Karpas-422 (cell line): ENCODE measurements at regions not wholly inside any gene's neighbourhood (a gene's known extent, or its start where the extent isn't known, plus 50 kb on each side); places are given as distances from the start of the nearest gene placed in this dataset.

Experiments used
- DNase-seq: peaks from one replicate; pipeline ENCODE4 v3.0.0-alpha.2; 2015
- H2AFZ ChIP-seq: fragments of 200-600 bp; sonication (generic); 2 replicates; pipeline ENCODE4 v1.6.1; 2014; ENCODE audit warnings: antibody characterized with exemption, low read length, mixed read lengths
- H3K27ac ChIP-seq: fragments of 200-600 bp; sonication (generic); 2 replicates; pipeline ENCODE4 v1.5.1; 2014; ENCODE audit warnings: mild to moderate bottlenecking, low read length, moderate library complexity
- H3K27me3 ChIP-seq: fragments of 200-600 bp; sonication (generic); 2 replicates; pipeline ENCODE4 v1.6.1; 2014; ENCODE audit warnings: low read length, mixed read lengths
- H3K36me3 ChIP-seq: fragments of 200-600 bp; sonication (generic); 2 replicates; pipeline ENCODE4 v1.6.1; 2014; ENCODE audit warnings: low read length, mixed read lengths; ENCODE audit not compliant: insufficient read depth
- H3K4me1 ChIP-seq: fragments of 200-600 bp; sonication (generic); 2 replicates; pipeline ENCODE4 v1.6.1; 2014; ENCODE audit warnings: mild to moderate bottlenecking, low read length, mixed read lengths
- H3K4me2 ChIP-seq: fragments of 200-600 bp; sonication (generic); 2 replicates; pipeline ENCODE4 v1.6.1; 2014; ENCODE audit warnings: low read length, low read depth, mild to moderate bottlenecking; ENCODE audit not compliant: poor library complexity, severe bottlenecking
- H3K4me3 ChIP-seq: fragments of 200-600 bp; sonication (generic); 2 replicates; pipeline ENCODE4 v1.5.1; 2014; ENCODE audit warnings: mild to moderate bottlenecking, antibody characterized with exemption, low read length, mixed read lengths
- H3K79me2 ChIP-seq: fragments of 200-600 bp; sonication (generic); 2 replicates; pipeline ENCODE4 v1.6.1; 2014; ENCODE audit warnings: mild to moderate bottlenecking, low read length, mixed read lengths
- H3K9ac ChIP-seq: fragments of 200-600 bp; sonication (generic); 2 replicates; pipeline ENCODE4 v1.6.0; 2014; ENCODE audit warnings: low read length
- H3K9me2 ChIP-seq: fragments of 200-600 bp; sonication (generic), shearing (Covaris generic); replicated peaks from 2 replicates; pipeline ENCODE4 v1.6.0; 2014; ENCODE audit warnings: mild to moderate bottlenecking, low read length, moderate library complexity; ENCODE audit not compliant: insufficient read depth
- H3K9me3 ChIP-seq: fragments of 300-700, 200-600 bp; sonication (generic); 2 replicates; pipeline ENCODE4 v1.6.1; 2014; ENCODE audit warnings: low read length, mixed read lengths
- H4K20me1 ChIP-seq: fragments of 200-600 bp; sonication (generic); 2 replicates; pipeline ENCODE4 v1.6.1; 2014; ENCODE audit warnings: mild to moderate bottlenecking, antibody characterized with exemption, low read length, low read depth; ENCODE audit not compliant: insufficient read depth

DNA sequence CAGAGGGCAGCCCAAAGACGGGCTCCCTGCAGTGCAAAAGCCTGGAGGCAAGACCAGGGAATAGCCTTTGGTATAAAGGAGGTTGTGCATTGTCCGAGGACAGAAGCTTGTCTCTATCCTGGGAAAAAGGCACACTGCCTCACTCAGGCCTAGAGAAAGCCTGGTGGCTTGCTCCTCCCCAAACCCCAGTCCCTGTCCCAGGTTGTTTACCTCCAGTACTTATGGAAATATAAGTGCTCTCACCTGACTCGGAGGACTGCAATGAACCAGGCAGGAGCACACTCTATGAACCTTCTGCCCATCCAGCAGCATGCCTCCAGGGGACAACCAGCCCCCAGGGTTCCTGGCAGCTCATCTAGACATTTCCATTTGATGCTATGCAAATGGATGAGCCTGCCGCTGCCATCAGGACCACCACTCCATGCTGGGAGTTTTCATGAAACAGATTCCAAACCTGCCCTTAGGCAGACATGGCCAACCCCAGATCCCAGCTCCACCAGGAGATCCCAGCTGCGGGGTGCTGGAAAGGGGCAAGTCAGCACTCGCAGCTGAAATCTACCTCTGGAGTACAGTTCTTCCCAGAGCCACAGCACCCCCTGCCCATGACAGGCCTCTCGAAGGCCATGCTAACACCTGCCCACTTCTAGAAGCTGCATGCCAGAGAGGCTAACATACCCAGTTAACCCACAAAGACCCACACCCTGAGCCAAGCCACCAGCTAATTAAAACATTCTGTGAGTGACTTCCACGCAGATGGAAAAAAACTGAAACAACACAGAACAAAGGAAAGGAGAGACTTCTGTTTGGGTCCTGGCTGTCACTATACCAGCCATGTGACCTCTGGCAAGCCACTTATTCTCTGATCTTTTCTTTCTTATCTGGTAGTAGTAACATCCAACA lies 101.7 kb downstream of the TTC32 start:
- no peak for DNase-seq
- Histone ChIP-seq H2AFZ (no peak overlapping the region), H3K27ac (no peak overlapping the region), H3K4me1 (no peaks in the 10 kb centered on the region), H3K36me3 (no peaks in the 10 kb centered on the region), H3K9me3 (no peaks in the 10 kb centered on the region), H3K9me2 (no peaks in the 10 kb centered on the region), H4K20me1 (no peaks in the 10 kb centered on the region), H3K4me3 (no peak overlapping the region), H3K9ac (no peak overlapping the region), H3K4me2 (no peak overlapping the region), H3K27me3 (no peaks in the 10 kb centered on the region), H3K79me2 (no peaks in the 10 kb centered on the region)

DNA sequence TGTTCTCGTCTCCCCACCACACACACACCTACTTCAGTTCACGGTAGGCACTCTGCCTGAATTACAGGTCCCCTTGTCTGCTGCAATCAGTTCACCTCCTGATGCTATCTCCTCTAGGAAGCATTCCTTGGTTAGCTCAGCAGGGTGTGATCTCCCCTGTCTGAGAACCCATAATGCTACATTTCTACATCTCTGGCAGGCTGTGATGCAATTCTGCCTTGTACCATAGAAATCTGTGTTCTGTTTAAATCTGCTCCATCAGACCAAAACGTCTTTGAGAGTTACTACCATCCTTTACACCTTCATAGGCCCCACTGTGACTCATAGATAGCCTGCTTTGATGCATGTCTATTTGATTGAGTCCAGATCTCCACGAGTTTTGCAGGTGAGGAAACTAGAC lies 103.9 kb downstream of the TTC32 start:
- H3K4me1 ChIP-seq, result no peaks in the 10 kb centered on the region
- H2AFZ ChIP-seq, result no peak overlapping the region
- H4K20me1 ChIP-seq, result no peaks in the 10 kb centered on the region
- no peaks in the 10 kb centered on the region for H3K79me2 ChIP-seq
- no peaks in the 10 kb centered on the region for H3K27me3 ChIP-seq
- no peak overlapping the region for H3K27ac ChIP-seq
- H3K9ac ChIP-seq, result no peak overlapping the region
- no peaks in the 10 kb centered on the region for H3K9me2 ChIP-seq
- DNase-seq, result no peak
- no peak overlapping the region for H3K4me3 ChIP-seq
- no peaks in the 10 kb centered on the region for H3K9me3 ChIP-seq
- H3K4me2 ChIP-seq, result no peak overlapping the region
- no peaks in the 10 kb centered on the region for H3K36me3 ChIP-seq

DNA sequence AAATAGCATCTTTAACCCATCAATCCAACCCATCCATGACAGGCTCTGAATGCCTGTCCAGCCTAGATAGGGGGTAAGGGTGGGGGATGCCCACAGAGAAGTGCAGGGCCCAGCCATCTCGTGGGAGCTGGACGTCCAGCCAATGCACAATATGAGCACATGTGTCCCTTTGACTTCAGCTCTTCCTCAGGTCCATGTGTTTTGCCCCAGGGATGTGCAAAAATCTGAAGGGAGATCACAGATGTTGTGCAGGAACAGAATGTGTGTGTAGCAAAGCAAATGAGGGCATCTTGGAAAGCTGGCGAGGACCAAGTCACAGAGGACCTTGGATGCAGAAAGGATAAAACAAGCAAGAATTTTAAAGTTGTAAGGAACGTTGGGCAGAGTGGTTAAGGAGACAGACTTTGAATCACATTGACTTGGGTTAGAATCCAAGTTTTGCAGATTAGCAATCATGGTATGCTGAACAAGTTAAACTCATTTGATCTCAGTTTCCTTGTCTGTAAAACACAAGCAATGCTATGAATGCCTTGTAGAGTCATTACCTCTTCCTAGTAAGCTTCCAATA lies 104.5 kb downstream of the TTC32 start:
- Histone ChIP-seq H3K9ac (no peak overlapping the region), H2AFZ (no peak overlapping the region), H3K27me3 (no peaks in the 10 kb centered on the region), H3K4me2 (no peak overlapping the region), H3K27ac (no peak overlapping the region), H3K4me3 (no peak overlapping the region), H3K4me1 (no peaks in the 10 kb centered on the region), H3K9me2 (no peaks in the 10 kb centered on the region), H4K20me1 (no peaks in the 10 kb centered on the region), H3K36me3 (no peaks in the 10 kb centered on the region), H3K9me3 (no peaks in the 10 kb centered on the region), H3K79me2 (no peaks in the 10 kb centered on the region)
- no peak for DNase-seq

DNA sequence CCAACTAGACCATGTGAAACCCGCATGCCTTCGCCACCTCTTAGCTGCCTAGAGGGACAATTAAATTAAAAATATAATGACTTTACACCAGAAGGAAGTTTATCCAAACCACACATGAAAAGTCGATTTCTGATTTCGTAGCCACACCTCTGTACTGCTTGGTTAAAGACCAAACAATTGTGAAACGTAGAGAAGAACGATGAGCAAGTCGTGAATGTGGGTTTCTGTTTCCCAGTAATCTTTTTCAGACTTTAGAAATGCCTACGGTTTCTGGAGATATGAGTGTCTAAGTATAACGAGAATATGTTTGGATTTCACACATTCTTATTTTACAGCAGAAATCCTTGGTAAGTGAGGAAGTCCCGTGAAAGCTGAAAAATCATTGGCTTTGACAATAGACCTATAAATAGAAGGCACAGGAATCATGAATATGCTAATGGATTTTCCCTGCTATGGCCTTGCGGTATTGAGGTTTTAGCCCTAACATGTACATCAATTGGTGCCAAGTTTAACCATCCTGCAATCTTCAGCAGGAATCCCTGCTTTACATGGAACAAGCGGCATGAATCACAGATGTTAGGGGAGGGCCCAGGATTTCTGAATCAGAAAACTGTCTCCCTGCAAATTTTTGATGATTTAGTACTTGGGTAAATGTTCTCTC lies 105.6 kb downstream of the TTC32 start:
- Histone ChIP-seq H3K27ac (no peak overlapping the region), H3K27me3 (no peaks in the 10 kb centered on the region), H3K9ac (no peak overlapping the region), H3K9me3 (no peaks in the 10 kb centered on the region), H4K20me1 (no peaks in the 10 kb centered on the region), H3K4me1 (no peaks in the 10 kb centered on the region), H3K9me2 (no peaks in the 10 kb centered on the region), H3K4me3 (no peak overlapping the region), H3K36me3 (no peaks in the 10 kb centered on the region), H2AFZ (no peak overlapping the region), H3K4me2 (no peak overlapping the region), H3K79me2 (no peaks in the 10 kb centered on the region)
- no peak for DNase-seq

DNA sequence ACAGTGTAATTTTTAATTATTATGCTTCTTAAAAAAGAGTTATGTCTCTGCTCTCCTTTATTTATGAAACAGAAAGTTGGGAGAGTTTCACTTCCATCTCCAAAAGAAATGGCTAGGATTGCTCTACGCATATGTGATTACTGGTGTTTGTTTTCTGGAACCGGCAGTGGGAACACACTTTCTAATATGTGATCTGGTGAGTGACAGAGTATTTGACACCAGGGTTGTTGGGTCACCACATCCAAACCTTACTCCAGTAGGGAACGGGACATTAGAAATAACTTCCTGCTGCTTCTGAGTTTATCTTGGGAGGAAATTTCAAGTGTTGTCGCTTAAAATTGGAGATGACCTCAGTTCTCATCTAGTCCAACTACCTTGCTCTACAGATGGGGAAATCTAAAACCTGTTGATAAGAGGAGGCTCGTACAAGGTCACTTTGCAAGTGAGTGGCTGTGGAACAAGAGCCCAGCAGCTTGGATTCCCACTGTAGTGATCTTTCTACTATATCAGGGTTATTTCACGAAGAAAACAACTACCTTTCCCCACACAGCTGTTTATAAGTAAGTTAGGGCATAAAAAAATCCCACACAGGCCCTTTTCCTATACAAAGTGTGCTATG lies 108.5 kb downstream of the TTC32 start:
- Histone ChIP-seq H3K4me3 (no peak overlapping the region), H2AFZ (no peak overlapping the region), H3K36me3 (no peaks in the 10 kb centered on the region), H3K9me2 (no peaks in the 10 kb centered on the region), H3K9me3 (no peaks in the 10 kb centered on the region), H3K4me2 (no peak overlapping the region), H3K9ac (no peak overlapping the region), H3K27me3 (no peaks in the 10 kb centered on the region), H4K20me1 (no peaks in the 10 kb centered on the region), H3K4me1 (no peaks in the 10 kb centered on the region), H3K79me2 (no peaks in the 10 kb centered on the region), H3K27ac (no peak overlapping the region)
- no peak for DNase-seq

DNA sequence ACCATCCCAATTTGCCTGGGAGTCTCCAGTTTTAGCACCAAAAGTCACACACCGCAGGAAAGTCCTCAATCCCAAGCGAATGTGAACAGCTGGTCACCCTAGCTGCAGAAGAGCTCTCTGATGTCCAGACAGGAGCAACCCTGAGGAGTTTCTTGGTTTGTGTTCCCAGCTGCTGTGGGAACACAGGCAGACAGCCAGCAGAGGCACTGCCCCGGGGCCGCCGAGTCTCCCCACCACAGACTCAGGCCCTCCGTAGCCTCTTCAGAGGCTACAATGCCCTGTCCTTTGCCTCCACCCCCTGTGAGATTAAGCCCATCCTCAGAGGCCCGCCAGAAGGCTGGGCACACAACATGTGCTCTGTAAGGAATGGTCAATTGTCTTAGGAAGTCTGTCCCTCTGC lies 111.5 kb downstream of the TTC32 start:
- Histone ChIP-seq H3K9me2 (no peaks in the 10 kb centered on the region), H3K9me3 (no peaks in the 10 kb centered on the region), H3K27ac (no peak overlapping the region), H3K4me3 (no peak overlapping the region), H4K20me1 (no peaks in the 10 kb centered on the region), H3K4me2 (no peak overlapping the region), H3K27me3 (no peaks in the 10 kb centered on the region), H3K4me1 (no peaks in the 10 kb centered on the region), H3K36me3 (no peaks in the 10 kb centered on the region), H3K79me2 (no peaks in the 10 kb centered on the region), H3K9ac (no peak overlapping the region), H2AFZ (no peak overlapping the region)
- DNase-seq, result no peak

DNA sequence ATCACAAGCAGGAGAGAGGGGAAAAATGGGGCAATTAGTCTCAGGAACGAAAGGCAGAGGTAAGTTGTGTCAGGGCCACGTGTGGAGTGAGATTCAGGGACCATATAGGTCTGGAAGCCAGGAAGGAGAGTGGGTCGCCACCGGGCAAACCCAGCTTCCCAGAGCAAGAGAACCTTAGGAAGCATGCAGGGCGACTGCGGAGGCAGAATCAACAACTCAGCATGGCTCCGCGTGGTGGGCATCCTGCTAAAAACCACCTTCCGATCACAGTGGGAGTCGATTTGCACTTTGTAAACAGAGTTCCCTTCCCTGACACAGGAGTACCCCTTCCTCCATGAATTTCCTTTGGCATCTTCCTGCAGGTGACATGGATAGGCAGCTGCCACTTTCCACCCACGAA lies 114.6 kb downstream of the TTC32 start:
- Histone ChIP-seq H4K20me1 (no peaks in the 10 kb centered on the region), H3K9me2 (no peaks in the 10 kb centered on the region), H3K36me3 (no peaks in the 10 kb centered on the region), H3K9me3 (no peaks in the 10 kb centered on the region), H3K4me3 (no peak overlapping the region), H3K9ac (no peak overlapping the region), H2AFZ (no peak overlapping the region), H3K4me1 (no peaks in the 10 kb centered on the region), H3K27me3 (no peaks in the 10 kb centered on the region), H3K79me2 (no peaks in the 10 kb centered on the region), H3K4me2 (no peak overlapping the region), H3K27ac (no peak overlapping the region)
- no peak for DNase-seq

DNA sequence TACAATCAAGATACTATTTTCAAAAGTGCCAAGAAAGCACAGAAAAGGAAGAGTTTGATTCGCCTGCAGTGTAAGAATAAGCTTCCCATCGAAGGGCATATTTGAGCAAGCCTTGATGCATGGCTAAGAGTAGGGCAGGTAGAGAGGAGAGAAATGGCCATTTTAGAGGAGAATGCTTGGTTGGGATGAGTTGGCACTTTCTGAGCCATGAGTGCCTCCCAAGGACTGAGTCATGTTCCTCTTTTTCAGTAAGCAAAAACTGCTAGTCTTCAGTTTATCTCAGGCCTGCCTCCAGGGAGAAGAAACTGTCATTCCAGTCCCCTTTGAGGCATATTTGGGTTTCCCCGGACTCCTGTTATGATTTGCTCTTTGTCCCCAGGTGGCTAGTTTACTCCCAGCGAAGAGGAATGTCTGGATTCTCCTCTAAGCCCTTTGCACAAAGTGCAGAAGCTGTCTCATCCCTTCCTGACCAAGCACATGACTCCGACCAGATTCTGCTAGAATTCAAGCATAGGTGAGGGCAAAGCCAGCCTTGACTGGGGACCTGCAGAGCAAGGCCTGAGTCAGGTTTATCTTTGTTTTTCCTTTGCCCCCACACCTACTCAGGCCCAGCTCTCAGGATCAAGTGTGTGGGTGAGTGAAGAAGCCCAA lies 115.2 kb downstream of the TTC32 start:
- Histone ChIP-seq H4K20me1 (no peaks in the 10 kb centered on the region), H3K36me3 (no peaks in the 10 kb centered on the region), H3K27ac (no peak overlapping the region), H3K9me3 (no peaks in the 10 kb centered on the region), H3K4me3 (no peak overlapping the region), H3K9me2 (no peaks in the 10 kb centered on the region), H3K4me2 (no peak overlapping the region), H3K27me3 (no peaks in the 10 kb centered on the region), H3K4me1 (no peaks in the 10 kb centered on the region), H2AFZ (no peak overlapping the region), H3K9ac (no peak overlapping the region), H3K79me2 (no peaks in the 10 kb centered on the region)
- no peak for DNase-seq
